HG02981 (cell line): ENCODE measurements at regions not wholly inside any gene's neighbourhood (a gene's known extent, or its start where the extent isn't known, plus 50 kb on each side); places are given as distances from the start of the nearest gene placed in this dataset.
"Not testable (repeated sequence)": the region's sequence is repeated elsewhere in the genome, so short reads cannot be mapped to it uniquely, and the experiment has no call there.

Source experiments
- ATAC-seq: cut with Tn5 transposase; IDR thresholded peaks from one replicate; pipeline ENCODE4 v1.9.1; 2021; ENCODE audit warnings: mild to moderate bottlenecking, moderate library complexity; ENCODE audit not compliant: unreplicated experiment

DNA sequence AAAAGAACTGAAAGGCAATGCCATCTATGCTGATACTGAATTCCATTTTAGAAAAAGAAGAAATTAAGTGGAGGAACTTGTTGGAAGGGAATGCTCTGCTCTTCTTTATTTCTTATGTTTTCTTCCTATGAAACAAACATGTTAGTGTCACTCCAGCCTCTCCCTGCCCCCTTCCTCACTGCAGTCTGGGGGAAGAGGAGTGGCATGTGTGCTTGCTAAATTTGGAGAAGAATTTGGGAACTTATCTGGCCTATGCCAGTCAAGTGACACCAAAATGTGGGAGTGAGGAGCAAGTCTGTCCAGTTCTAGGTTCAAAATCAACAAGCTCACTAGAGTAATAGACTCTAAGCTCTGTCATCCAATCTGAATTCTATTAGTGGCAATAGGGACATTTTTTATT, 214.6 kb downstream of the RBM26 start:
- no peak for ATAC-seq

DNA sequence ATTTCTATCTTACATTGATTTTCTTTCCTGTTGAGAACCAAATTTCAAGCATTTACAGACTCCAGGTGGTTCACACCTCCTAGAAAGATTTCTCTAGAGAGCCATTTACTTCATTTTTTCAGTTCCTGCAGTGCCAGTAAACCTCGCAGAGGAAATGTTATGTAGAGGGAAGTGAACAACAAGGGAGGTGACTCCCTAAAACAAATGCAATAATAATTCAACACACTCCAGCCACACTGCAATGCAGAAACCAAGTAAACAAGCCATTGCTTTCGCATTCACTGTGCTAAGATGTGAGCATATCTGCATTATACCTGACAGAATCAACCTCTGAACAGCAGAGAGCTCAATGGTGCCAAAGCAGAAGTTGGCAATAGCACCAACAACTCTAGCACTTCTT, 215.1 kb downstream of the RBM26 start:
- ATAC-seq: no peak

DNA sequence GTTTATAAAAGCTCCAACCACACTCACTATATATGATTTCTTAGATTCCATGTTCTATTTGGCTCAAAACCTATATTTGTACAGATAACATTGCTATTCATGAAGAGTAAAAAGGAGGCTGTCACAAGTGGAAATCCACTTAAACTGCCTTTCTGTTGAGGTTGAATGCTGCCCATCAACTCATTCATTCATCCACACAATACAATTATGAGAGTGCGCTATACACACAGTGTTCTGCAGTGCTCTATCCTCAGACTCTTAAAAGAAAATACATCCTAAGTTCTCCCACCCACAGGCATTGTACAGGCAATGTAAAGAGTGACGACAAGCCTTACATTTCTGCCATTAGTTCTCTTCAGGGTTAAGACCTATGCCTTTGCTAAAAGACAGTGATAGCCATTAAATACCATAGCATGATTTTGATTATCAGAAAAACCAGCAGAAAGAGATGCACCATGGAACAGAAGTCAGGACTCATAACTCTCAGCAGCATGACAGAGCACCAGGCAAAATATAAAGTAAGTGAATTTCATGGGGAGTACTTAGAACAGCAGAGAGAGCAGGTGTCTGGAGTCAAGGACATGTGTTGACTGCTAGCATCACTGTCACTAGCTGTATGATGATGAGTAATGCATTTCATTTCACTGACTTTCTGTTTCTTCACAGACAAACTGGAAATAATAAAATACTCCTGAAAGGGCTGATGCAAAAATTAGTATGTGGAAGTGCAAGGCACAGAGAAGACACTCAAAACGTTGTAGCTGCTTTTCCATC, 218.0 kb downstream of the RBM26 start:
- no peak for ATAC-seq

- no peak for ATAC-seq
Measured at GRCh38 chr13:79185580-79185979, 220.5 kb downstream of the RBM26 start.

DNA sequence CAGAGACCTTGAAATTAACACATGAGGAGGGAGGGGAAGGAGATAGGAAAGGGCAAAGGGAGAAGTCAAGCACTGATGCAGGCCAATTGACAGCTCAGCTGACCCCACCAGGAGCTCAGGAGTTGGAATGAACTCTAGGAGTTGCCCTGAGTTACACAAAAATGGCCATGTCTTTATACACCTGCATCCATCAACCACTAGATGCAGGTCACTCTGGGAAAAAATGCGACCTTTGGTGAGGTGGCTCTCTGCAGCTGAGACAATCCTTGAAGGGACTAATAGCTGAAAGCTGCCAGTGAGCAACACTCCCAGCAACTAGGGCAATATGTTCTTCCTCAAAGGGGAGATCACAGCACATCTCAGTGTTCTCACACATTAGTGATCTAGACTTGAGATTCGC, 222.8 kb downstream of the RBM26 start:
- ATAC-seq: no peak

GRCh38 chr13:79173691-79174090, 232.4 kb downstream of the RBM26 start:
- not testable (repeated sequence) for ATAC-seq

DNA sequence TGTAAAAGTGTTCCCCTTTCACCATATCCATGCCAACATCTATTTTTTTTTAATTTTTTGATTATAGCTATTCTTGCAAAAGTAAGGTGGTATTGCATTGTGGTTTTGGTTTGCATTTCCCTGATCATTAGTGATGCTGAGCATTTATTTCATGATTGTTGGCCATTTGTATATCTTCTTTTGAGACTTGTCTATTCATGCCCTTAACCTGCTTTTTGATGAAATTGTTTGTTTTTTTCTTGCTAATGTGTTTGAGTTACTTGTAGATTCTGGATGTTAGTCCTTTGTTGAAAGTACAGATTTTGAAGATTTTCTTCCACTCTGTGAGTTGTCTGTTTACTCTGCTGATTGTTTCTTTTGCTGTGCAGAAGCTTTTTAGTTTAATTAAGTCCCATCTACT, 233.1 kb downstream of the RBM26 start:
- ATAC-seq: not testable (repeated sequence)

- no peak for ATAC-seq
Measured at GRCh38 chr13:79171141-79172061, 234.7 kb downstream of the RBM26 start.

DNA sequence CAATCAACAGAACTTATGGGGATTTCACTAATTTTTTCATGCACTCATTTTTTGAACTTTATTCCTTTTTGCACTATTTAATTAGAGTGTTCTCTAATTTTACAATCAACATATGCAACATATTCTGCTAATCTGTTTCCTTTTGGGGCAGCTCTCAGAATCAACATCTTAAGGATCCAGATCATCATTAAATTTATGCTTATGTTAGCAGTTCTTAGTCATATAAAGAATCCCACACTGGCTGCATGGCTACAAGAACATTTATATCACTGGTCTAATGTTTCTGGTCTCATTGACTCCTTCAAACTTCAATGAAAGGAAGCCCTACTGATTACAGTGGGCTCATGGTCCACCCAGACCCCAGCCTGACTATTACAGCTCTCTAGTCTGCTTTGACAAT, 245.2 kb downstream of the RBM26 start:
- ATAC-seq: no peak

GRCh38 chr13:79155883-79156282, 250.2 kb downstream of the RBM26 start:
- ATAC-seq: no peak

DNA sequence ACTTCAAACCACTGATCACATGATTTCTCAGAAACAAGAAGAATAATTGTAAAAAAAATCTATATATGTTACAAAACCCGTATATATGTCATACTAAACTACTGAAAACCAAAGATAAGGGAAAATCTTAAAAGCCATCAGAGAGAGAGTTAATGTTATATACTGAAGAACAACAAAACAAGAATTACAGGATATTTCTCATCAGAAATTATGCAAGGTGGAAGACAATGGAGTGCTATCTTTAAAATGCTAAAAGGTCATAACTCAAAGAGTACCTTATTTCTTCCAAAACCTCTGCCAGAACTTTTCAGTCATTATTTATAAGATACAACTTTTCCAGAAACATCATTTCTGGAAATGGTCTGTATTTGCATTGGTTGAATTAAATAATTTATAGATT, 256.8 kb downstream of the RBM26 start:
- no peak for ATAC-seq

GRCh38 chr13:79141082-79141481, 265.0 kb downstream of the RBM26 start:
- no peak for ATAC-seq

DNA sequence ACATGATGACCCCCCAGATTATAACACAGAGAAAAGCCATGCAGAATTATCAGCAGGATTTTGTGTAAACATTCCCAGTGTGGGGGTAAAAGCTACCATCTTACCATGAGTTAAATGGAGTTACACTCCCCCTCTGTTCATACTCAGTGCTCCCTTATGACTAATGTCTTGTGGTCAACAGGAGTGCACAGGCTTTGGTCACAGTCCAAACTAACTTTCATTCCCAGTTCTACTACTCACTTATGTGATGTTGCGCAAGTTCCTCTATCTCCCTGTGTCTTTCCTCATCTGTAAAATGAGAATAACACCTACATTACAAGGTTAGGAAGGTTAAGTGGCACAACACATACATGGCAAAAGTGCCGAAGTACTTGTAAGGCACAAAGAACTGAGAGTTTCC, 277.9 kb downstream of the RBM26 start:
- ATAC-seq: no peak

DNA sequence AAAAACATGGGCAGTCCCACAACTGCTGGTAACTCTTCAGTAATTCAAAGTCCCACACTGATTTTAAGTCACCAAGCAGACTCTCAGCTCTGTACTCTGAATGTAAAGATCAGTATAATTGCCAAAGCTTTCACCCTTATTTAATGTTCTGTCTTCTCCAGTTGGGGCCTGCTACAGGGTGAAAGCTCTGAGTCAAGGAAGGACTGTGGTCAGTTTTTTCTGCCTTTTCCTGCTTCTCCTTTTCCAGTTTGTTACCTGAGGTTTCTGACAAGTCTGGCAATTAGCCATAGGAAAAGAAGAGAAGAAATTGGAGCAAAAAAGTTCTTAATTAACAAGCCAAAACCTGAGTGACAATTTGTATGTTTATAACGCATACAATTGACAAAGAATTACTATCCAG, 279.3 kb downstream of the RBM26 start:
- no peak for ATAC-seq

- ATAC-seq: no peak
Measured at GRCh38 chr13:79124183-79124582, 281.9 kb downstream of the RBM26 start.

DNA sequence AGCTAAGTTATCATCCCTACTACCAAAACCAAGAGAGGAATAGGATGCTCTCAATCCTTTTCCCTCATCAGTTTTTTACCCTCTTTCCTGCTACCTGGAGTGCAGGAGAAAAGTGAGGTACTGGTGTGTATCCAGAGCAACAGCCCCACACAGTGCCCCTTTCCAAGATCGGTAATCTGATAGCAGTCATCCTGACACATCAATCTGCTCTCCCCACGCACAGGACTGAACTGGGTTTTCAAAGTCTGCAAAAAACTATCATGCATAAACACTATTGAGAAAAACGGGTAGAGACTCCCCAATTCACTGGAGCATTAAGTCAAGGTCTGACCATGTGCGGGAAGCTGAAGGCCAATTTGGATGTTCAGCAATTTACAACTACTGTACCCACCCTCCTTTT, 284.8 kb downstream of the RBM26 start:
- no peak for ATAC-seq

DNA sequence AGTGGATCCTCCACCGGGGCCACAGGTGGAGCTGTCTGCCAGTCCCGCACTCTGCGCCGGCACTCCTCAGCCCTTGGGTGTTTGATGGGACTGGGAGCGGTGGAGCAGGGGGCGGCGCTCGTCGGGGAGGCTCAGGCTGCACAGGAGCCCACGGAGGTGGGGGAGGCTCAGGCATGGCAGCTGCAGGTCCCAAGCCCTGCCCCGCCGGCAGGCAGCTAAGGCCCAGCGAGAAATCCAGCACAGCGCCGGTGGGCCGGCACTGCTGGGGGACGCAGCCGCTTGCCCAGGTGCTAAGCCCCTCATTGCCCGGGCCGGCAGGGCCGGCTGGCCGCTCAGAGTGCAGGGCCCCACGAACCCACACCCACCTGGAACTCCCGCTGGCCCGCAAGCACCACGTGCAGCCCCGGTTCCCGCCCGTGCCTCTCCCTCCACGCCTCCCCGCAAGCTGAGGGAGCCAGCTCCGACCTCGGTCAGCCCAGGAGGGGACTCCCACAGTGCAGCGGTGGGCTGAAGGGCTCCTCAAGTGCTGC, 286.4 kb downstream of the RBM26 start:
- no peak for ATAC-seq

DNA sequence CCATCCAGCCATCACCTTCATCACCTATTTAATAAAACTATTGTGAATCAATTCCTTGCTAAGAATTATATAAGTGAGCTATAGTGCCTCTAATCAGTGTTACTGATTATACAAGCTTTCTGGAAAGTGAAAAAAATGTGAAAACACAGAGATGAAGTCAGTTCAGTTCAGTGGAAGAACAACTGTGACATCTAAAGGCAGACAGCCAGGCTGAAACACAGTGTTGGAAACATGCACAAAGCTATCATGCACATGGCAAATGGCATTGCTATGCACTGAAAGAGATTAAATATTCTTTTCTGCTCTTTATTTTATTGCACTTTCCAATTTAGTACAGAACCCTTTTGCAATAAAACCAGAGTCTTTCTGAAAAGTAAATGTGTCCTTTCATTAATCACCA, 294.0 kb downstream of the RBM26 start:
- no peak for ATAC-seq

DNA sequence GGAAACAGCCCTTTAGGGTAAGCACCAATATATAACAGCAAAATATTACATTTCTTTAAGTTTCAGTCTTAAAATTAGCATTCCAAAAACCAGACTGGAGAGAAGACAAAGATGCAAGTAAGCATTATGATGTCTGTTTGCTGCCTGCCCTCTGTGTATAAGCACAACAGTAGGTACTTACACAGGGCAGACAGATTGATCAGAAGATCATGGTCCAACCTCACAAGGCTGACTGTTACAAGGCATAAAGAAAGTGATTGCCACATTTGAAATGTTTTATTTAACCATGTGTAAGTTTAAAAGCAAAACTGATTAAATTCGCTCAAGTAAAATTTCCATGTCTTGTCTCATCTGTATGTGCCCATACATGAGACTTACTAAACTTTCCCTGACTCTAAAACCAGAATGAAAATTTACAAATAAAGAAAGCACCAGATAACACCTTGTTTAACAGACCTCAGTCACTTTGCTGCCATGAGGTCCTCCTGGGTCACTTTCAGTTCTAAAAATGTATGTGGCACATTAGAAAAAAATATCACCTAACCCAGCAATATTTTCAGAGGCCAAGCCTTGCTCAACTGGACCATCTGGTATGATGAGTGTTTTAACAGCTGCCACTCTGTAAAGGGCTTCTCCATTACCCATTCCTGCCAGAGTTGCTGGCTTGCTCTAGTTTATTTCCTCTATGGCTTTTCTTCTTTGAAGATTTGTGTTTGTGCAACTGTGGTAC, 297.0 kb downstream of the RBM26 start:
- no peak for ATAC-seq

GRCh38 chr13:79098596-79098995, 307.5 kb downstream of the RBM26 start:
- ATAC-seq: no peak

GRCh38 chr13:79097201-79097600, 308.9 kb downstream of the RBM26 start:
- ATAC-seq: no peak
